ENCODE measurements at regions not wholly inside any gene's neighbourhood (a gene's known extent, or its start where the extent isn't known, plus 50 kb on each side); places are given as distances from the start of the nearest gene placed in this dataset.

- no peaks in the 10 kb centered on the region for H3K9me3 ChIP-seq
- DNase-seq: peak in 1 of 2 donors; percentile 69
- peak; percentile 87 to 90 (median 88) for ATAC-seq
- H3K36me3 ChIP-seq (ENCODE audit: insufficient read depth in 1 of 2, low read depth in 1 of 2): no peaks in the 10 kb centered on the region
- H3K4me3 ChIP-seq: no peak overlapping the region
- H3K27ac ChIP-seq: peak overlapping the region; percentile 70
- no peaks in the 10 kb centered on the region for H3K27me3 ChIP-seq (ENCODE audit: insufficient read depth in 3 of 3, low read length in 2 of 3)
- WGBS, 3 donors: 30 to 41% (median 33%) methylated on average over 3 of the region's 3 CpGs
- H3K4me1 ChIP-seq: peaks cover 26% of the 10 kb centered on the region
- no peak for TF ChIP-seq CTCF (IDR thresholded peaks at IDR 0.05)
- intact Hi-C loops (cut with DNase I): no loop called here
Measured at GRCh38 chr6:40782355-40782754, 195.2 kb upstream of the LRFN2 start.

- Histone ChIP-seq H3K27ac (peak overlapping the region; percentile 70), H3K27me3 (ENCODE audit: insufficient read depth in 3 of 3, low read length in 2 of 3) (no peaks in the 10 kb centered on the region), H3K9me3 (no peaks in the 10 kb centered on the region), H3K36me3 (ENCODE audit: insufficient read depth in 1 of 2, low read depth in 1 of 2) (no peaks in the 10 kb centered on the region), H3K4me3 (no peak overlapping the region), H3K4me1 (peaks cover 26% of the 10 kb centered on the region)
- DNase-seq (no peak), ATAC-seq (peak in 2 of 4 donors; percentile 38 to 66)
- 20 to 29% (median 25%) methylated on average over 3 of the region's 3 CpGs for WGBS, 3 donors
- no peak for TF ChIP-seq CTCF (IDR thresholded peaks at IDR 0.05)
- intact Hi-C loops (cut with DNase I): no loop called here
Measured at GRCh38 chr6:40780637-40781036, 193.5 kb upstream of the LRFN2 start.

- no peak for DNase-seq
- no peak for TF ChIP-seq CTCF (IDR thresholded peaks at IDR 0.05)
Measured at GRCh38 chr6:40779409-40779808, 192.2 kb upstream of the LRFN2 start.

GRCh38 chr6:40778918-40779317 lies 191.8 kb upstream of the LRFN2 start:
- Histone ChIP-seq H3K4me3 (no peak overlapping the region), H3K27me3 (ENCODE audit: insufficient read depth in 3 of 3, low read length in 2 of 3) (no peaks in the 10 kb centered on the region), H3K27ac (no peak overlapping the region), H3K9me3 (no peaks in the 10 kb centered on the region), H3K4me1 (peaks cover 26% of the 10 kb centered on the region), H3K36me3 (ENCODE audit: insufficient read depth in 1 of 2, low read depth in 1 of 2) (no peaks in the 10 kb centered on the region)
- TF ChIP-seq CTCF (IDR thresholded peaks at IDR 0.05): no peak
- DNase-seq (no peak), ATAC-seq (no peak)
- intact Hi-C loops (cut with DNase I): no loop called here
- 90 to 93% (median 93%) methylated on average over 1 of the region's 1 CpG for WGBS, 3 donors

More at GRCh38 chr6:40779409-40779808, 192.2 kb upstream of the LRFN2 start:
- peak; percentile 57 to 76 (median 72) for ATAC-seq
- Histone ChIP-seq H3K36me3 (ENCODE audit: insufficient read depth in 1 of 2, low read depth in 1 of 2) (no peaks in the 10 kb centered on the region), H3K4me3 (no peak overlapping the region), H3K27me3 (ENCODE audit: insufficient read depth in 3 of 3, low read length in 2 of 3) (no peaks in the 10 kb centered on the region), H3K4me1 (peaks cover 26% of the 10 kb centered on the region), H3K27ac (peak overlapping the region; percentile 70), H3K9me3 (no peaks in the 10 kb centered on the region)
- intact Hi-C loops (cut with DNase I): no loop called here
- WGBS, 3 donors: 56 to 70% (median 66%) methylated on average over 3 of the region's 3 CpGs

- intact Hi-C loops (cut with DNase I): no loop called here
- no peaks in the 10 kb centered on the region for H3K36me3 ChIP-seq (ENCODE audit: insufficient read depth in 1 of 2, low read depth in 1 of 2)
- ATAC-seq: peak in 2 of 4 donors; percentile 22 to 29
- no peak for TF ChIP-seq CTCF (IDR thresholded peaks at IDR 0.05)
- H3K27ac ChIP-seq: no peak overlapping the region
- 95 to 96% (median 95%) methylated on average over 3 of the region's 3 CpGs for WGBS, 3 donors
- no peaks in the 10 kb centered on the region for H3K9me3 ChIP-seq
- peaks cover 26% of the 10 kb centered on the region for H3K4me1 ChIP-seq
- no peaks in the 10 kb centered on the region for H3K27me3 ChIP-seq (ENCODE audit: insufficient read depth in 3 of 3, low read length in 2 of 3)
- no peak for DNase-seq
- H3K4me3 ChIP-seq: no peak overlapping the region
Measured at GRCh38 chr6:40778196-40778595, 191.0 kb upstream of the LRFN2 start.
